Transverse colon (tissue), 3 donors: ENCODE measurements at regions not wholly inside any gene's neighbourhood (a gene's known extent, or its start where the extent isn't known, plus 50 kb on each side); places are given as distances from the start of the nearest gene placed in this dataset.

Experiments
- CTCF ChIP-seq, 5 experiments: fragments of 200-600 bp in 3 of 5; fragments of 450-650 bp in 2 of 5; sonication (generic) in 3 of 5; IDR thresholded peaks; 1 replicate in 2 of 5; 2 replicates in 3 of 5; pipeline ENCODE4 v1.5.1; 2016 to 2017; ENCODE audit warnings: antibody characterized with exemption in 5 of 5, inconsistent platforms in 3 of 5, mild to moderate bottlenecking in 2 of 5, moderate library complexity in 1 of 5
- POLR2A ChIP-seq: fragments of 450-650 bp; IDR thresholded peaks from one replicate; pipeline ENCODE4 v1.6.1; 2016; ENCODE audit warnings: antibody characterized with exemption, mild to moderate bottlenecking, moderate library complexity

DNA sequence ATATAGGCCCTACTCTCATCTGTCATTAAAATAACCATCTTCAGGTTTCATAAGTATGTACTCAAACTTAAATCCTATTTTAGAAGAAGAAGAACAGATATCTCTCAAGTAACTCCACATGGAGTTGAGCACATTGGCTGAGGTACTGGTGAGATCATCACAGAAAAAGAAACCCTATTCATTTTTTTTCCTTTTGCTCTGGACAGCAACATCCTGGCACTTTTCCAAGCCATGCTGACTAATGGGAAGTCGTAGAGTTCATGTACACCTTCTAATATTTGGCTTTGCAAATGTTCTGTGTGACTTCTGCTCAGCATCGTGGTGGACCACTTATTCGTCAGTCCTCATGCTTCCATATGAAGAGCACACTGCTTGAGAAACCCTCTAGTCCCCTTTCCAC is 336.0 kb upstream of the KCNH8 start:
- TF ChIP-seq CTCF (IDR thresholded peaks at IDR 0.05) (no peak), POLR2A (no peak)
